ENCODE measurements at regions not wholly inside any gene's neighbourhood (a gene's known extent, or its start where the extent isn't known, plus 50 kb on each side); places are given as distances from the start of the nearest gene placed in this dataset.

DNA sequence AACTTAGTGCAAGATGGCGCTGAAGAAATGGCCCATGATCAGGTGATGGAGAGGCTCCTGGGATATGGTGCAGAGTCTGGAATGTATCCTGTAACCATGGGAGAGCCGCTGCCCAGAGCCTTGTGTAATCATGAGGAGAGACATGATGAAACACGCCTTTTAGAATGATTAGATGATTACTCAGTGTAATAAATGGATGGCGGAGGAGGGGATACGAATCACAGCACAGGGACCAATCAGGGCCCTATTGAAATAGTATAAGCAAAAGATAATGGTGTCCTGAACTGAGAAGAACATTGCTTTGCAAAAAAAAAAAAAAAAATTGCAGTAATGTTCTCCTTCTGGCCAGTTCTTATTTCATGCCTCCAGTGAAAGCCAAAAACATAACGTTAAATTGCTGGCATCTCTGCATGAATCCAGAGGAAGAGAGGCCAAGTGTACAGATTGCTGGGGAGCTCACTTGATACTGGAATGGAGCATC lies 668.5 kb upstream of the AUTS2 start (continued):
- TF ChIP-seq, protein P1, sequence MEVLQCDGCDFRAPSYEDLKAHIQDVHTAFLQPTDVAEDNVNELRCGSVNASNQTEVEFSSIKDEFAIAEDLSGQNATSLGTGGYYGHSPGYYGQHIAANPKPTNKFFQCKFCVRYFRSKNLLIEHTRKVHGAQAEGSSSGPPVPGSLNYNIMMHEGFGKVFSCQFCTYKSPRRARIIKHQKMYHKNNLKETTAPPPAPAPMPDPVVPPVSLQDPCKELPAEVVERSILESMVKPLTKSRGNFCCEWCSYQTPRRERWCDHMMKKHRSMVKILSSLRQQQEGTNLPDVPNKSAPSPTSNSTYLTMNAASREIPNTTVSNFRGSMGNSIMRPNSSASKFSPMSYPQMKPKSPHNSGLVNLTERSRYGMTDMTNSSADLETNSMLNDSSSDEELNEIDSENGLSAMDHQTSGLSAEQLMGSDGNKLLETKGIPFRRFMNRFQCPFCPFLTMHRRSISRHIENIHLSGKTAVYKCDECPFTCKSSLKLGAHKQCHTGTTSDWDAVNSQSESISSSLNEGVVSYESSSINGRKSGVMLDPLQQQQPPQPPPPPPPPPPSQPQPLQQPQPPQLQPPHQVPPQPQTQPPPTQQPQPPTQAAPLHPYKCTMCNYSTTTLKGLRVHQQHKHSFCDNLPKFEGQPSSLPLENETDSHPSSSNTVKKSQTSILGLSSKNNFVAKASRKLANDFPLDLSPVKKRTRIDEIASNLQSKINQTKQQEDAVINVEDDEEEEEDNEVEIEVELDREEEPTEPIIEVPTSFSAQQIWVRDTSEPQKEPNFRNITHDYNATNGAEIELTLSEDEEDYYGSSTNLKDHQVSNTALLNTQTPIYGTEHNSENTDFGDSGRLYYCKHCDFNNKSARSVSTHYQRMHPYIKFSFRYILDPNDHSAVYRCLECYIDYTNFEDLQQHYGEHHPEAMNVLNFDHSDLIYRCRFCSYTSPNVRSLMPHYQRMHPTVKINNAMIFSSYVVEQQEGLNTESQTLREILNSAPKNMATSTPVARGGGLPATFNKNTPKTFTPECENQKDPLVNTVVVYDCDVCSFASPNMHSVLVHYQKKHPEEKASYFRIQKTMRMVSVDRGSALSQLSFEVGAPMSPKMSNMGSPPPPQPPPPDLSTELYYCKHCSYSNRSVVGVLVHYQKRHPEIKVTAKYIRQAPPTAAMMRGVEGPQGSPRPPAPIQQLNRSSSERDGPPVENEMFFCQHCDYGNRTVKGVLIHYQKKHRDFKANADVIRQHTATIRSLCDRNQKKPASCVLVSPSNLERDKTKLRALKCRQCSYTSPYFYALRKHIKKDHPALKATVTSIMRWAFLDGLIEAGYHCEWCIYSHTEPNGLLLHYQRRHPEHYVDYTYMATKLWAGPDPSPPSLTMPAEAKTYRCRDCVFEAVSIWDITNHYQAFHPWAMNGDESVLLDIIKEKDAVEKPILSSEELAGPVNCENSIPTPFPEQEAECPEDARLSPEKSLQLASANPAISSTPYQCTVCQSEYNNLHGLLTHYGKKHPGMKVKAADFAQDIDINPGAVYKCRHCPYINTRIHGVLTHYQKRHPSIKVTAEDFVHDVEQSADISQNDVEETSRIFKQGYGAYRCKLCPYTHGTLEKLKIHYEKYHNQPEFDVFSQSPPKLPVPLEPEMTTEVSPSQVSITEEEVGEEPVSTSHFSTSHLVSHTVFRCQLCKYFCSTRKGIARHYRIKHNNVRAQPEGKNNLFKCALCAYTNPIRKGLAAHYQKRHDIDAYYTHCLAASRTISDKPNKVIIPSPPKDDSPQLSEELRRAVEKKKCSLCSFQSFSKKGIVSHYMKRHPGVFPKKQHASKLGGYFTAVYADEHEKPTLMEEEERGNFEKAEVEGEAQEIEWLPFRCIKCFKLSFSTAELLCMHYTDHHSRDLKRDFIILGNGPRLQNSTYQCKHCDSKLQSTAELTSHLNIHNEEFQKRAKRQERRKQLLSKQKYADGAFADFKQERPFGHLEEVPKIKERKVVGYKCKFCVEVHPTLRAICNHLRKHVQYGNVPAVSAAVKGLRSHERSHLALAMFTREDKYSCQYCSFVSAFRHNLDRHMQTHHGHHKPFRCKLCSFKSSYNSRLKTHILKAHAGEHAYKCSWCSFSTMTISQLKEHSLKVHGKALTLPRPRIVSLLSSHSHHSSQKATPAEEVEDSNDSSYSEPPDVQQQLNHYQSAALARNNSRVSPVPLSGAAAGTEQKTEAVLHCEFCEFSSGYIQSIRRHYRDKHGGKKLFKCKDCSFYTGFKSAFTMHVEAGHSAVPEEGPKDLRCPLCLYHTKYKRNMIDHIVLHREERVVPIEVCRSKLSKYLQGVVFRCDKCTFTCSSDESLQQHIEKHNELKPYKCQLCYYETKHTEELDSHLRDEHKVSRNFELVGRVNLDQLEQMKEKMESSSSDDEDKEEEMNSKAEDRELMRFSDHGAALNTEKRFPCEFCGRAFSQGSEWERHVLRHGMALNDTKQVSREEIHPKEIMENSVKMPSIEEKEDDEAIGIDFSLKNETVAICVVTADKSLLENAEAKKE (CRISPR knock-in tag; IDR thresholded peaks at IDR 0.05), result no peak
- no peak for TF ChIP-seq CREB1 (CRISPR knock-in tag; IDR thresholded peaks at IDR 0.05; ENCODE audit: low read depth)

DNA sequence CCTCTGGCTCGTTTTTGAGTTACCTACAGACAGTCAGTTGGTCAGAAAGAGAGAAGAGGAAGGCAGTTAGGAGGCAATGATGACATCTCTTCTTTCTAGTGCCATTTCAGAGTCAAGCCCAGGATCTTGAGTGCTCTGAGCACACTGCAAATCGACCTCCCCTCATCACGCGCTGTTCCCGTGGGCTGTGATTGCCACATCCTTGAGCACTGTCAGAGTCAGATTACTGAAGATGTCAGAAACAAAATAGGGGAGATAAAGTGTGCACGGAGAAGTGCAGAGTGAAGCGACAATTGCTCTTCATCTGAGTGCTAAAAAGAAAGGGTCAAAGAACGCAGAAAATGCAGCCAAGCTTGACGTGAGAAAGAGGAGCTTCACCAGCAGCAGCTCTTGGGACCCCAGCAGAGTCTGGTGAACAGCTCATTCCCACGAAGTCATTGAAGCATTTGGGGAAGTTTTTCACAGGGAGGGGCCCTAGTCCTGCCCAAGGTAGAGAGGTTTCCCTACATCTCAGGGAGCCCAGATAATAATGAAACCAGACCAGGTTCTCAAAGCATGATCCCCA lies 661.7 kb upstream of the AUTS2 start:
- Histone ChIP-seq H2AFZ (no peak overlapping the region), H3K79me2 (replicated peaks; ENCODE audit: insufficient read depth) (no peaks in the 10 kb centered on the region), H3K27me3 (ENCODE audit: insufficient read depth) (no peaks in the 10 kb centered on the region), H3K36me3 (ENCODE audit: insufficient read depth) (no peaks in the 10 kb centered on the region), H3K4me1 (ENCODE audit: insufficient read depth) (no peaks in the 10 kb centered on the region), H3F3A (replicated peaks; ENCODE audit: low read depth) (no peaks in the 10 kb centered on the region), H3K4me3 (no peak overlapping the region), H4K20me1 (replicated peaks; ENCODE audit: insufficient read depth) (no peaks in the 10 kb centered on the region), H3K9me2 (ENCODE audit: insufficient read depth) (no peaks in the 10 kb centered on the region), H3K27ac (ENCODE audit: low read depth) (no peak overlapping the region), H3K4me2 (no peak overlapping the region)
- Mint-ChIP-seq H3K36me3 (ENCODE audit: low read depth) (peaks cover 60% of the 10 kb centered on the region), H3K9me3 (peaks cover 97% of the 10 kb centered on the region), H3K27ac (no peak overlapping the region), H3K27me3 (ENCODE audit: insufficient read depth, low read depth, poor library complexity) (no peaks in the 10 kb centered on the region), H3K4me1 (no peaks in the 10 kb centered on the region), H3K4me3 (no peak overlapping the region)
- ATAC-seq, result no peak
- DNase-seq (ENCODE audit: low spot score), result no peak
- TF ChIP-seq ZNF114 (CRISPR knock-in tag; IDR thresholded peaks at IDR 0.05), result no peak
- no peak for TF ChIP-seq EZH2phosphoT487 (IDR thresholded peaks at IDR 0.05; ENCODE audit: unreplicated experiment)
- TF ChIP-seq ZNF331 (CRISPR knock-in tag; IDR thresholded peaks at IDR 0.05; ENCODE audit: low read depth), result no peak
- TF ChIP-seq STAT1 (IDR thresholded peaks at IDR 0.05; ENCODE audit: unreplicated experiment), result no peak
- TF ChIP-seq, protein P2, sequence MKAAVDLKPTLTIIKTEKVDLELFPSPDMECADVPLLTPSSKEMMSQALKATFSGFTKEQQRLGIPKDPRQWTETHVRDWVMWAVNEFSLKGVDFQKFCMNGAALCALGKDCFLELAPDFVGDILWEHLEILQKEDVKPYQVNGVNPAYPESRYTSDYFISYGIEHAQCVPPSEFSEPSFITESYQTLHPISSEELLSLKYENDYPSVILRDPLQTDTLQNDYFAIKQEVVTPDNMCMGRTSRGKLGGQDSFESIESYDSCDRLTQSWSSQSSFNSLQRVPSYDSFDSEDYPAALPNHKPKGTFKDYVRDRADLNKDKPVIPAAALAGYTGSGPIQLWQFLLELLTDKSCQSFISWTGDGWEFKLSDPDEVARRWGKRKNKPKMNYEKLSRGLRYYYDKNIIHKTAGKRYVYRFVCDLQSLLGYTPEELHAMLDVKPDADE (IDR thresholded peaks at IDR 0.05), result no peak
- TF ChIP-seq, protein P3, sequence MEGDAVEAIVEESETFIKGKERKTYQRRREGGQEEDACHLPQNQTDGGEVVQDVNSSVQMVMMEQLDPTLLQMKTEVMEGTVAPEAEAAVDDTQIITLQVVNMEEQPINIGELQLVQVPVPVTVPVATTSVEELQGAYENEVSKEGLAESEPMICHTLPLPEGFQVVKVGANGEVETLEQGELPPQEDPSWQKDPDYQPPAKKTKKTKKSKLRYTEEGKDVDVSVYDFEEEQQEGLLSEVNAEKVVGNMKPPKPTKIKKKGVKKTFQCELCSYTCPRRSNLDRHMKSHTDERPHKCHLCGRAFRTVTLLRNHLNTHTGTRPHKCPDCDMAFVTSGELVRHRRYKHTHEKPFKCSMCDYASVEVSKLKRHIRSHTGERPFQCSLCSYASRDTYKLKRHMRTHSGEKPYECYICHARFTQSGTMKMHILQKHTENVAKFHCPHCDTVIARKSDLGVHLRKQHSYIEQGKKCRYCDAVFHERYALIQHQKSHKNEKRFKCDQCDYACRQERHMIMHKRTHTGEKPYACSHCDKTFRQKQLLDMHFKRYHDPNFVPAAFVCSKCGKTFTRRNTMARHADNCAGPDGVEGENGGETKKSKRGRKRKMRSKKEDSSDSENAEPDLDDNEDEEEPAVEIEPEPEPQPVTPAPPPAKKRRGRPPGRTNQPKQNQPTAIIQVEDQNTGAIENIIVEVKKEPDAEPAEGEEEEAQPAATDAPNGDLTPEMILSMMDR (conservative IDR thresholded peaks at IDR 0.05; ENCODE audit: low read depth in 2 of 2), result no peak
- TF ChIP-seq POLR2AphosphoS5 (IDR thresholded peaks at IDR 0.05; ENCODE audit: low read depth), result no peak
- TF ChIP-seq, protein P4, sequence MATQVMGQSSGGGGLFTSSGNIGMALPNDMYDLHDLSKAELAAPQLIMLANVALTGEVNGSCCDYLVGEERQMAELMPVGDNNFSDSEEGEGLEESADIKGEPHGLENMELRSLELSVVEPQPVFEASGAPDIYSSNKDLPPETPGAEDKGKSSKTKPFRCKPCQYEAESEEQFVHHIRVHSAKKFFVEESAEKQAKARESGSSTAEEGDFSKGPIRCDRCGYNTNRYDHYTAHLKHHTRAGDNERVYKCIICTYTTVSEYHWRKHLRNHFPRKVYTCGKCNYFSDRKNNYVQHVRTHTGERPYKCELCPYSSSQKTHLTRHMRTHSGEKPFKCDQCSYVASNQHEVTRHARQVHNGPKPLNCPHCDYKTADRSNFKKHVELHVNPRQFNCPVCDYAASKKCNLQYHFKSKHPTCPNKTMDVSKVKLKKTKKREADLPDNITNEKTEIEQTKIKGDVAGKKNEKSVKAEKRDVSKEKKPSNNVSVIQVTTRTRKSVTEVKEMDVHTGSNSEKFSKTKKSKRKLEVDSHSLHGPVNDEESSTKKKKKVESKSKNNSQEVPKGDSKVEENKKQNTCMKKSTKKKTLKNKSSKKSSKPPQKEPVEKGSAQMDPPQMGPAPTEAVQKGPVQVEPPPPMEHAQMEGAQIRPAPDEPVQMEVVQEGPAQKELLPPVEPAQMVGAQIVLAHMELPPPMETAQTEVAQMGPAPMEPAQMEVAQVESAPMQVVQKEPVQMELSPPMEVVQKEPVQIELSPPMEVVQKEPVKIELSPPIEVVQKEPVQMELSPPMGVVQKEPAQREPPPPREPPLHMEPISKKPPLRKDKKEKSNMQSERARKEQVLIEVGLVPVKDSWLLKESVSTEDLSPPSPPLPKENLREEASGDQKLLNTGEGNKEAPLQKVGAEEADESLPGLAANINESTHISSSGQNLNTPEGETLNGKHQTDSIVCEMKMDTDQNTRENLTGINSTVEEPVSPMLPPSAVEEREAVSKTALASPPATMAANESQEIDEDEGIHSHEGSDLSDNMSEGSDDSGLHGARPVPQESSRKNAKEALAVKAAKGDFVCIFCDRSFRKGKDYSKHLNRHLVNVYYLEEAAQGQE (IDR thresholded peaks at IDR 0.05; ENCODE audit: unreplicated experiment), result no peak
- TF ChIP-seq JUNB (IDR thresholded peaks at IDR 0.05; ENCODE audit: unreplicated experiment), result no peak
- TF ChIP-seq EZH2 (IDR thresholded peaks at IDR 0.05; ENCODE audit: low read depth, unreplicated experiment), result no peak
- TF ChIP-seq NANOG (IDR thresholded peaks at IDR 0.05; ENCODE audit: borderline replicate concordance), result no peak
- no peak for TF ChIP-seq CREB1 (CRISPR knock-in tag; IDR thresholded peaks at IDR 0.05; ENCODE audit: low read depth)
